Activated B cell treated with CpG ODN at 0.5 μM for 24 hours (primary cell): ENCODE measurements at regions not wholly inside any gene's neighbourhood (a gene's known extent, or its start where the extent isn't known, plus 50 kb on each side); places are given as distances from the start of the nearest gene placed in this dataset.

Source experiments
- ATAC-seq: fragments of 200-7000 bp; cut with Tn5 transposase; one replicate; pipeline ENCODE4 v1.10.0; 2021; ENCODE audit warnings: low read depth, mild to moderate bottlenecking, moderate library complexity
- CTCF ChIA-PET: fragments of 350-600 bp; sonication (Branson Sonifier 250); formaldehyde crosslinking; loops from one replicate; lab custom pipeline; 2021; ENCODE audit warnings: antibody characterized with exemption; lab: Charles Lee
- POLR2A ChIA-PET: fragments of 350-600 bp; sonication (Branson Sonifier 250); formaldehyde crosslinking; loops from one replicate; lab custom pipeline; 2021; ENCODE audit warnings: antibody characterized with exemption; lab: Charles Lee
- DNase-seq: peaks from one replicate; pipeline ENCODE4 v3.0.0; 2022
- H3K27ac Mint-ChIP-seq: one replicate; pipeline ENCODE4 v1.8.0; 2020; ENCODE audit warnings: mixed read lengths
- H3K27me3 Mint-ChIP-seq: one replicate; pipeline ENCODE4 v1.8.0; 2021; ENCODE audit warnings: mixed read lengths
- H3K36me3 Mint-ChIP-seq: one replicate; pipeline ENCODE4 v1.8.0; 2021; ENCODE audit warnings: low read depth, mixed read lengths
- H3K4me1 Mint-ChIP-seq: one replicate; pipeline ENCODE4 v1.8.0; 2021; ENCODE audit warnings: mixed read lengths
- H3K4me3 Mint-ChIP-seq: one replicate; pipeline ENCODE4 v1.8.0; 2020; ENCODE audit warnings: mild to moderate bottlenecking, mixed read lengths
- H3K9me3 Mint-ChIP-seq: one replicate; pipeline ENCODE4 v1.8.0; 2020; ENCODE audit warnings: mixed read lengths
- CTCF ChIP-seq: fragments of 200-600 bp; IDR thresholded peaks from one replicate; pipeline ENCODE4 v1.8.0; 2022; ENCODE audit warnings: antibody characterized with exemption, mild to moderate bottlenecking
- intact Hi-C: fragments of 100-400 bp; cut with micrococcal nuclease; formaldehyde crosslinking; loops from one replicate; pipeline ENCODE4 v1.15.1; 2024

- POLR2A ChIA-PET = no interaction called here
- DNase-seq (no peak), ATAC-seq (no peak)
- CTCF ChIA-PET = no interaction called here
- no peaks in the 10 kb centered on the region for H3K9me3 Mint-ChIP-seq
- H3K4me3 Mint-ChIP-seq = no peak overlapping the region
- no peak overlapping the region for H3K27ac Mint-ChIP-seq
- no peak for TF ChIP-seq CTCF
- H3K4me1 Mint-ChIP-seq = no peaks in the 10 kb centered on the region
- no peaks in the 10 kb centered on the region for H3K27me3 Mint-ChIP-seq
- intact Hi-C loops = no loop called here
- H3K36me3 Mint-ChIP-seq = no peaks in the 10 kb centered on the region
Measured at GRCh38 chr21:18524097-18524880, 120.7 kb upstream of the TMPRSS15 start.

GRCh38 chr21:18529254-18529653 is 125.7 kb upstream of the TMPRSS15 start:
- no peak for ATAC-seq
- POLR2A ChIA-PET = no interaction called here
- TF ChIP-seq CTCF = no peak
- intact Hi-C loops = no loop called here
- no peak overlapping the region for H3K4me3 Mint-ChIP-seq
- H3K4me1 Mint-ChIP-seq = no peaks in the 10 kb centered on the region
- CTCF ChIA-PET = no interaction called here
- no peak overlapping the region for H3K27ac Mint-ChIP-seq
- no peaks in the 10 kb centered on the region for H3K36me3 Mint-ChIP-seq
- H3K9me3 Mint-ChIP-seq = no peaks in the 10 kb centered on the region
- no peak for DNase-seq
- no peaks in the 10 kb centered on the region for H3K27me3 Mint-ChIP-seq

- Mint-ChIP-seq H3K4me1 (no peaks in the 10 kb centered on the region), H3K36me3 (no peaks in the 10 kb centered on the region), H3K27ac (no peak overlapping the region), H3K27me3 (no peaks in the 10 kb centered on the region), H3K4me3 (no peak overlapping the region), H3K9me3 (no peaks in the 10 kb centered on the region)
- DNase-seq (no peak), ATAC-seq (no peak)
- intact Hi-C loops = no loop called here
- TF ChIP-seq CTCF = no peak
- ChIA-PET POLR2A (no interaction called here), CTCF (no interaction called here)
Measured at GRCh38 chr21:18542081-18542480, 138.5 kb upstream of the TMPRSS15 start.

DNA sequence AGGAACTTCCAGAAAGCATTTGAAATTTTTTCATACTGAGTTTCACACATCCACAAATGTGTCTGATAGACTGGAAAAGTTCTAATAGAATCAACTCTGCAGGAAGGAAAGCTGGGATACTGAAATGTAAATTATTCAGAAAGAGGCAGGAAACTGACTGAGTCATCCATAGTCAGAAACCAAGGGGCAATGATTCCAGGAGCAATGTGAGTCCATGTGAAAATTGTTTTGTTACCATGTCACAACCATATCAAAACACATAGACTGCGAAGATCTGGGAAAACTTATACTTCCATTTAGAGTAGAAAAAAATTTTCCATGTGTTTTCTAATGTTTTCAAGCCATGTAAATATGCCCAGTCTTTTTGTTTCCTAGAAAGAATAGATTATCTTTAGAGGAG is 142.3 kb upstream of the TMPRSS15 start:
- H3K27me3 Mint-ChIP-seq = no peaks in the 10 kb centered on the region
- no peak overlapping the region for H3K4me3 Mint-ChIP-seq
- POLR2A ChIA-PET = no interaction called here
- DNase-seq = no peak
- intact Hi-C loops = no loop called here
- TF ChIP-seq CTCF = no peak
- H3K4me1 Mint-ChIP-seq = no peaks in the 10 kb centered on the region
- no peak overlapping the region for H3K27ac Mint-ChIP-seq
- ATAC-seq = no peak
- CTCF ChIA-PET = no interaction called here
- no peaks in the 10 kb centered on the region for H3K36me3 Mint-ChIP-seq
- H3K9me3 Mint-ChIP-seq = no peaks in the 10 kb centered on the region

DNA sequence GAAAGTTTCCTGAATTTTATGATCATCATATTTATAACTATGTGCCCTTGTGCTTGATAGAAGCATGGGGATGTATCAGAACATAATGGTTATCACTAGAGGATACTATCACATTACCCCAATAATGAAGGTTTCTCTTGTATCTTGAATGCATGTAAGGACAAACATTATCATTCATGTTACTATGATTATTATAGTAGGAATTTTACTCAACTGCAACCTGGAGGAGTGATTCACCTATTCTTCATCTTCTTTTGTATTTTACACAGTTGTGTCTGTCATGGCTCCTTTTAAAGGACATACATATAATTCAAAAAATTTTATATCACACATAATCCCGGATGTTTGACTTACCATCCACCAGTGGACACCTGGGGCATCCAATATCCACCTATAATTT is 143.8 kb upstream of the TMPRSS15 start:
- Mint-ChIP-seq H3K9me3 (no peaks in the 10 kb centered on the region), H3K27me3 (no peaks in the 10 kb centered on the region), H3K27ac (no peak overlapping the region), H3K36me3 (no peaks in the 10 kb centered on the region), H3K4me3 (no peak overlapping the region), H3K4me1 (no peaks in the 10 kb centered on the region)
- ATAC-seq (no peak), DNase-seq (no peak)
- ChIA-PET CTCF (no interaction called here), POLR2A (no interaction called here)
- intact Hi-C loops = no loop called here
- TF ChIP-seq CTCF = no peak
